Hematopoietic multipotent progenitor cell treated with erythropoietin and hydrocortisone succinate and interleukin-3 and kit ligand, for 15 days (in vitro differentiated cells): ENCODE measurements at regions not wholly inside any gene's neighbourhood (a gene's known extent, or its start where the extent isn't known, plus 50 kb on each side); places are given as distances from the start of the nearest gene placed in this dataset.
"Not testable (repeated sequence)": the region's sequence is repeated elsewhere in the genome, so short reads cannot be mapped to it uniquely, and the experiment has no call there.

Experiments used
- DNase-seq: peaks from one replicate; pipeline ENCODE4 v3.0.0-alpha.2; 2015; ENCODE audit warnings: low spot score

DNA sequence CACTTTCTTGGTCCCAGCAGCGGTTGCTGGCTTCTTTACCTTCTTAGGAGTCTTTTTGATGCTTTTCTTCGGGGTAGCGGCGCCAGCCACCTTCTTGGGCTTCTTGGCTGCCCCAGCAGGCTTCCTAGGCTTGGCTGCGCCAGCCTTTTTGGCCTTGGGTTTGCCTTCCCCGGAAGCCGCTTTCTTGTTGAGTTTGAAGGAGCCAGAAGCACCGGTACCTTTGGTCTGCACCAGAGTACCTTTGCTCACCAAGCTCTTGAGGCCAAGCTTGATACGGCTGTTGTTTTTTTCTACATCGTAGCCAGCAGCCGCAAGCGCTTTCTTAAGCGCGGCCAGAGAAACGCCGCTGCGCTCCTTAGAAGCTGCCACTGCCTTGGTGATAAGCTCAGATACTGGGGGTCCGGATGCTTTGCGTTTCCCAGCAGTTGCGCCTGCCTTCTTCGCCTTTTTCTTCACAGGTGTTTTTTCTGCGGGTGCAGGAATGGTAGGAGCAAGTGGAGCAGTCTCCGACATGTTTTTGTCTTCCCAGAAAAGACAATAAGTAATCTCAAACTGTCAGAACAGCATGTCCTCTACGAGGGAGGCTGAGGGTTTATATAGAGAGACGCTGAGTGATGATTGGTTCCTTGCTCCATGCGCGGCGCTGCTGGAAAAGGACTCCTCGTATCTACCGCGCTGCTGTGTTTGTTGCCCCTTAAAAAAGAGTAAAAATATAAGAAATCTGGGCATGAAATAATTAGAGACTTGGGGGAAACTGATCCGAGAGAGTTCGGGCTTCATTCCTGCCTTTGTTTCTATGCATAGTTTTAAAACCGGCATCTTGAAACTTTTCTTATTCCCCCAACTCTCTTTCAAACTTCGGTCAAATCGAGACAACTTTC, 130.3 kb upstream of the BTN3A2 start:
- DNase-seq: peak; percentile 83

DNA sequence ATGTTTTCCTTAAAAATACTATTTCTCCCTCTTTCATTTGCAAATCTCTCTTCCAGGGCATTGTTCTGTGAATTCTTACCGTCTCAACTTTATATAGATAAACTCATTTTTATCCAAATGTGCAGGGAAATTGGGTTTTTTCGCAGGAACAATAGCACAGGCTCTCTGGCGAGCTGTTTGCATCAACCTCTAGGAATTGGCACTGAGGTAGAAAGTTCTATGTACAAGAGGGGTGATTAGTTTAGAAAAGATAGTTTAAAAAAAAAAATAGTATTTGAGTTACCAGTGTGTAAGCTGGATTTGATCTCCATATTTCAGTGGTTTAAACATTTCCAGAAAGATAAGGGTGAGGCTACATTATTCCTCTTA, 129.7 kb upstream of the BTN3A2 start:
- DNase-seq: peak; percentile 33

DNA sequence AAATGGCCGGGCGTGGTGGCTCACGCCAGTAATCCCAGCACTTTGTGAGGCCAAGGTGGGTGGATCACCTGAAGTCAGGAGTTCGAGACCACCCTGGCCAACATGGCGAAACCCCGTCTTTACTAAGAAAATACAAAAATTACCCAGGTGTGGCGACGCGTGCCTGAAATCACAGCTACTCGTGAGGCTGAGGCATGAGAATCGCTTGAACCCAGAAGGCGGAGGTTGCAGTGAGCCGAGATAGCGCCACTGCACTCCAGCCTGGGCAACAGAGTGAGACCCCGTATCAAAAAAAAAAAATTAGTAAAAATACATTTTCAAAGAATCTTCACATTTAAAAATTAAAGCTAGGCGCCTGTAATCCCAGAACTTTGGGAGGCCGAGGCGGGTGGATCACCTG, 125.6 kb upstream of the BTN3A2 start:
- not testable (repeated sequence) for DNase-seq

DNA sequence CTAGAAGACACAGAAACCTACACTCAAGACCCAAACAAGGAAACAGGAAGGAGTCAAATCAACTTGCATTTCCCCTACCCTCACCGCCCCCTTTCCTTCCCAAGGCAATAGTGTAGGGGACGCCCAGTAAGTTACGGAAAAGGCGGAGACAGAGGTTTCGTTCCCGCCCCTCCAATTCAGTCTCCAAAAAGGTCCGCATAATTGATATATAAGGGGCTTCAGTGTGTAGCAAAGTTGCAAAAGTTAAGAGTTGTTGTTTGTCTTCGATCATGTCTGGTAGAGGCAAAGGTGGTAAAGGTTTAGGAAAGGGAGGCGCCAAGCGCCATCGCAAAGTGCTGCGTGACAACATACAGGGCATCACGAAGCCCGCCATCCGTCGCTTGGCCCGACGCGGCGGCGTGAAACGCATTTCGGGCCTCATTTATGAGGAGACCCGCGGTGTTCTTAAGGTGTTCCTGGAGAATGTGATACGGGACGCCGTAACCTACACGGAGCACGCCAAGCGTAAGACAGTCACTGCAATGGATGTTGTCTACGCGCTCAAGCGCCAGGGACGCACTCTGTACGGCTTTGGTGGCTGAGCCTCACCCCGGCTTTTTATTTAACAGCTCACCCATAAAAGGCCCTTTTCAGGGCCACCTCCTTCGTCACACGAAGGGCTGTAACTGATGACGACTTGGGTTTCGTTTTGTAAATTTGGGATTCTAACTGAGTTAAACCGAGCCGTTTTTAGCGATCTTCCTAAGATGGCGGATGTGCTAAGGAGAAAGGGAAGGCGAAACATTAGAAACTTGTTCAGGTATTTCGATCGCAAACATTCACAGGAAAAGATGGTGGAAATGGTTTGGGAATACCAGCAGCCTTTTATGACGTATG, 124.6 kb upstream of the BTN3A2 start:
- DNase-seq: peak; percentile 82

DNA sequence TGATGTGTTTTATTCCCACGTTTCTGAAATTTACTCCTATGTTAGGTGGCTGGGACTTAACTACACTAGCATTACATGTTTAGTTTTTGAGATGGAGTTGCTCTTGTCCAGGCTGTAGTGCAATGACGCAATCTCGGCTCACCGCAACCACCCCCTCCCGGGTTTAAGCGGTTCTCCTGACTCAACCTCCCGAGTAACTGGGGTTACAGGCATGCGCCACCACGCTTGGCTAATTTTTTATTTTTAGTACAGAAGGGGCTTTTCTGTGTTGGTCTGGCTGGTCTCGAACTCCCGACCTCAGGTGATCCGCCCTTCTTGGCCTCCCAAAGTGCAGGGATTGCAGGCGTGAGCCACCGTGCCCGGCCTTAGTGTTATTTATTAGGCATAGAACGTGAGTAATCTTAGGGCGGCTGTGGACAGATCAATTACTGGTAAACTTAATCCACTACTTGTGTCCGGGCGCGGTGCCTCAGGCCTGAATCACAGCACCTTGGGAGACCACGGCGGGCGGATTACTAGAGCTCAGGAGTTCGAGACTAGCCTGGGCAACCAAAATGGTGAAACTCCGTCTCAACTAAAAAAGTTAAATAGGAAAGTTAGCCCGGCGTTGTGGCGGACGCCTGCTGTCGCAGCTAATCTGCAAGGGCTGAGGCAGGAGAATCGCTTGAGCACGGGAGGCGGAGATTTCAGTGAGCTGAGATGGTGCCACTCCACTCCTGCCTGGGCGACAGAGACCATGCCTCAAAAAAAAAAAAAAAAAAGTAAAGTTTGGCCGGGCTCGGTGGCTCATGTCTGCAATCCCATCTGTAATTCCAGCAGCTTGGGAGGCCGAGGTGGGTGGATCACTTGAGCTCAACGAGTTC, 123.7 kb upstream of the BTN3A2 start:
- no peak for DNase-seq

DNA sequence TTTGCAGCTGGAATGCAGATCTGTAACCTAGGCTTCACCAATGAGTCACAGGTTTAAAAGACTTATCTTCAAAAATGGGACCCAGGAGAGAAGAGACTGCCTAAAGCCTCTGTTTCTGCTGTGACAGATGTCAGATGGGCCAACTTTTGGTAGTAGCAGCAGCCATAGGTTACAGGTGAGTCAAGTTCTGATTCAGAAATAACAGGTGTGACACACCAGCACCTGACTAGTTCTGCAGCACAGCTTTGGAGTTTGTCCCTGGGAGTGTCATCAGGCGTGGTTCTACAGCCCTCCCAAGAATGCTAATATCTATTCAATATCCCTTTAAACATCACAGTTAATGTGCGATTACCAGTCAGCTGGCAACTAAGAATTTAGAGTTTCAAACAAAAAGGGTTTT, 121.9 kb upstream of the BTN3A2 start:
- peak; percentile 31 for DNase-seq

DNA sequence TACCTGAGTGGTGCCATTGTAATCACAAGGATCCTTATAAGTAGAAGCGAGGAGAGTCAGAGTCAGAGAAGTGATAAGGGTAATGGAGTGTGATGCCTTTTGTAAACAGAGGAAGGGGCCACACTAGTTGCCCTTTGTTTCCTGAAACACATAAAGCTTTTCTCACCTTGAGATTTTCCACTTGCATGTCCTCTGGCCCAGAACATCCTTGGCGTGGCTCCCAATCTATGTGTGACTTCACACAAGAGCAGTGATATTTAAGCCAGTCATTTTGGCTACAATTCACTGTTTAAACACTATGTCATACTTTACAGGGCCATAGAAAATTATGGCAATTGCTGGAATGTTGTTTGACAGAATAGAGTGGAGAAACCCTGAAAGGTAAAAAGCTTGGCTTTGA, 121.2 kb upstream of the BTN3A2 start:
- no peak for DNase-seq

DNA sequence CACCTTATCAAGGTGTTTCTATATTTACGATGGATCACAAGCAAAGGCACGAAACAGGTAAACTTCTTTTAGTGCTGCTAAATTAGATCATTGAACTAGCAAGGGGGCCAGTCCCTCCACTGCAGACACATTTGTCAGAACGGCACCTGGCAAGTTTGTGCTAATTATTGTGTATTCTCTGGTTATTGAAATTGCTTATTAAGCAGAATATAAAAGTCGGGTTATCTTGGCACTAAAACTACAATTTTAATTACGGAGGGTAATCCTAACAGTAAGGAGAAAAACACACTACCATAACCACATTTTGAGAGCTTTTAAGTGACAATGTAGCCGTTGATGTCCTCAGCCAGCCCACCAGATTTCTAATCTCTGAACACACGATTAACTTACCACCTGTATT, 118.9 kb upstream of the BTN3A2 start:
- DNase-seq: no peak

DNA sequence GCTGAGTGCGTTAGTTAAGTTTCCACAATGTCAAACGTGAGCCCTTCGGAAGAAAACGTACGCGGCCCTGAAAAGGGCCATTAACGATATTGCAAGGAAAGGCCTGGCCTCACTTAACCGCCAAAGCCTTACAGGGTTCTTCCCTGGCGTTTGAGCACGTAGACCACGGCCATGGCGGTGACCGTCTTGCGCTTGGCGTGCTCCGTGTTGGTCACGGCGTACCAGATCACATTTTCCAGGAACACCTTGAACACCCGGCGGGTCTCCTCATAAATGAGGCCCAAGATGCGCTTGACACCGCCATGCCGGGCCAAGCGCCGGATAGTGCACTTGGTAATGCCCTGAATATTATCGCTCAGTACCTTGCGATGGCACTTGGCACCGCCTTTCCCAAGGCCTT, 118.4 kb upstream of the BTN3A2 start:
- no peak for DNase-seq

DNA sequence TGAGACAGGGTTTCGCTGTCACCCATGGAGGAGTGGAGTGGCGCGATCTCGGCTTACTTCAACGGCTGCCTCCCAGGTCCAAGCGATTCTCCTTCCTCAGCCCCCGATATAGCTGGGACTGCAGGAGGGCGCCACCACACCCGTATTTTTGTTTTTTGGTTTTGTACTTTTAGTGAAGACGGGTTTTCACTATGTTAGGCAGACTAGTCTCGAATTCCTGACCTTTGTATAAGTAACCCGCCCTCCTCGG, 115.4 kb upstream of the BTN3A2 start:
- DNase-seq: peak; percentile 64

DNA sequence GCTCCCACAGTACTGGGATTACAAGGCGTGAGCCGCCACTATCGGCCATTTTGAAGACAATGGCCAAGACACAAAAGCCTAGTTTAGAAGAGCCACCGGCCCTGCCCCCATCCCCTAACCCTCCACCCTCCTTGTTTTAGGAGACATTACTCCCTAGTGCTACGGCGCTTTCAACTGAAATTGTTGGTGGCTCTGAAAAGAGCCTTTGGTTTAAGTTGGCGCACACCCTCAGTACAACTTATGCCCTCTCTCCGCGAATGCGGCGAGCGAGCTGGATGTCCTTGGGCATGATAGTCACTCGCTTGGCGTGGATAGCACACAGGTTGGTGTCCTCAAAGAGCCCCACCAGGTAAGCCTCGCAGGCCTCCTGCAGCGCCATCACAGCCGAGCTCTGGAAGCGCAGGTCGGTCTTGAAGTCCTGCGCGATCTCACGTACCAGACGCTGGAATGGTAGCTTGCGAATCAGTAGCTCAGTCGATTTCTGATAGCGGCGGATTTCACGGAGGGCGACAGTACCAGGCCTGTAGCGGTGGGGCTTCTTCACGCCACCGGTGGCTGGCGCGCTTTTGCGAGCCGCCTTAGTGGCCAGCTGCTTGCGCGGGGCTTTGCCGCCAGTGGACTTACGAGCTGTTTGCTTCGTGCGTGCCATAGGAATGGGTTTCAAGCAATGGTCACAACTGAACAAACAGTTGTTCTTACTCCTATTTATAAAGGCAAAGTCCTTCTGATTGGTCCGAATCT, 114.9 kb upstream of the BTN3A2 start:
- DNase-seq: peak; percentile 85

DNA sequence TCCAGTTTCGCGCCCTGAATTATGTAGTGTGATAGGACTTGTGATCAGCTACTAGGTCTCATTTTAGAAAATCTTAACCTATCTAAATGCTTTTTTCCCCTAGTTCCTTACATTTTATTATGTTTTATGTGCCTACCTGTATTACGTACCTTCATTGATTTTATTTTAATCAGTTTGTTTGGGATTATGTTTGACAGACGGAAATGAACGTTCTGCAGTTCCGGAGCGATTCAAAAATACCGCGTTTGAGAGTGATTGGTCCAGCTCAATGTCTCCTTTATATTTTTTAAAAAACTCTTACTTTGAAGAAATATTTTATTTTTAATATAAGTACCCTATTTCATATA, 114.3 kb upstream of the BTN3A2 start:
- no peak for DNase-seq

DNA sequence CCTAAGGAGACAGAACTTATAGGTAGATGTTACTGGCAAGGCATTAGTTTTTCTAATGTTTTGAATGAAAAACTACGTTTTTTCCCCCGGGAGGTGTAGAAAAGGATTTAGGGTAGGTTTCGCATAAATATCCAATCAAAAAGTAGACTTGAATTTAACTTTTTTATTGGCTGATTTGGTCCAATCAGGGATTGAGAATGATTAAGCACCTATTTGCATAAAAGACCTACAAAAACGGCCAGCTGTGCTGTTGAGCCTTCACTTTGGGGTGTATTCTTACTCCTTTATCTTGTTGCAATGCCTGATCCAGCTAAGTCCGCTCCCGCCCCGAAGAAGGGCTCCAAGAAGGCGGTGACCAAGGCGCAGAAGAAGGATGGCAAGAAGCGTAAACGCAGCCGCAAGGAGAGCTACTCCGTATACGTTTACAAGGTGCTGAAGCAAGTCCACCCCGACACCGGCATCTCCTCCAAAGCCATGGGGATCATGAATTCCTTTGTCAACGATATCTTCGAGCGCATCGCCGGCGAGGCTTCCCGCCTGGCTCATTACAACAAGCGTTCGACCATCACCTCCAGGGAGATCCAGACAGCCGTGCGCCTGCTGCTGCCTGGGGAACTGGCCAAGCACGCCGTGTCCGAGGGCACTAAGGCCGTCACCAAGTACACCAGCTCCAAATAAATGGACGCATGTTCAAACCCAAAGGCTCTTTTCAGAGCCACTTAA, 113.5 kb upstream of the BTN3A2 start:
- peak; percentile 94 for DNase-seq

DNA sequence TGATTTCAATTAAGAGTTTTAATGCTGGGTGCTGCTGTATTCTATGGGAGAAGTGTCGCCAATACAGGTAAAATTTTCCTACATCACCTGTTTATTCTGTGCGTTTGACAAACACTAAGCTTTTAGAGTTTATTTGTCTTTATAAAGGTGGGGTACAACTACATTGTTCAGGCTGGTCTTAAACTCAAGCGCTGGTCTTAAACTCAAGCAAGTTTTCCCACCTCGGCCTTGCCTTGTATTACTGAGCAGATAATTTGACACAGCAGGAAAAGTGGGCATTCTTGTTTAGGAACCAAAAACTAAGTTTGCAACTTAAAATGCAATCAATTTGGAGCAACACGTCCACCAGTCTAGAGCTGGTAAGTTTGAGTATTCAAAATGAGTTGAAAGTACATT, 112.9 kb upstream of the BTN3A2 start:
- DNase-seq: no peak

DNA sequence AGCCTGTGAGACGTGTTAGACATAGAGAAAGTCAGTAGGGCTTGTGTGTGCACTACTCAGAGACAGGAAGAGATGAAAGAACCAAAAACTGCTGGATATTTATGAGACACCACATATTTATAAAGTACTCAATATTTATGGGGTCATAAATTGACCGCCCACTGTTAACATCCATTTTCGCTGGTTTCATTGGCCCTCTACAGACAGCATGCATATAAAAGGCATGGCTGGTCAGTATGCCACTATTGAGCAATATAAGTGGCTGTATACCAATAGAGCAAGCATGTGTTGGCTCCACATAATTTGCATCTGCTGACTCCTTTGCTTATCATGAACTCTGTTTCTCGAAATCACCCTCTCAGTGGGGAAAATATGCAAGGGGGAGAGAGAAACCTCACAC, 110.3 kb upstream of the BTN3A2 start:
- DNase-seq: no peak

DNA sequence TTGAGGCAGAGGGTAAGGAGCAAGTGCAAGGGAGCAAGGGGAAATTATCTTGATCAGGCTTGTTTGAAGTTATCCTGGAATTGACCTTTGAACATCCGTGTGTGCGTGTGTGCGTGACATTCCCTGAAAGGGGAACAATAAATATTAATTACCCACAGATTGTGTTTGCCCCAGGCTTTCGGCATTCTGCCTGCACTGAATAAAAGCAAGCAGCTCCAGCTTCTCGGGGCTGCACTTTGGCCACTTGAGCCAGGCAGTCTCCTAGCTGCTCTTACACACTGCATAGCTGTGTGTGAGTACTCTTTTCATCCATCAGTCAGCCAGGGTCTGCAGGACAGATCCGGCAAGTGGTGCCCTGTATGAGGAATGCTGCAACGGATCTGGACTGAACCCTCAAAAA, 107.7 kb upstream of the BTN3A2 start:
- no peak for DNase-seq

DNA sequence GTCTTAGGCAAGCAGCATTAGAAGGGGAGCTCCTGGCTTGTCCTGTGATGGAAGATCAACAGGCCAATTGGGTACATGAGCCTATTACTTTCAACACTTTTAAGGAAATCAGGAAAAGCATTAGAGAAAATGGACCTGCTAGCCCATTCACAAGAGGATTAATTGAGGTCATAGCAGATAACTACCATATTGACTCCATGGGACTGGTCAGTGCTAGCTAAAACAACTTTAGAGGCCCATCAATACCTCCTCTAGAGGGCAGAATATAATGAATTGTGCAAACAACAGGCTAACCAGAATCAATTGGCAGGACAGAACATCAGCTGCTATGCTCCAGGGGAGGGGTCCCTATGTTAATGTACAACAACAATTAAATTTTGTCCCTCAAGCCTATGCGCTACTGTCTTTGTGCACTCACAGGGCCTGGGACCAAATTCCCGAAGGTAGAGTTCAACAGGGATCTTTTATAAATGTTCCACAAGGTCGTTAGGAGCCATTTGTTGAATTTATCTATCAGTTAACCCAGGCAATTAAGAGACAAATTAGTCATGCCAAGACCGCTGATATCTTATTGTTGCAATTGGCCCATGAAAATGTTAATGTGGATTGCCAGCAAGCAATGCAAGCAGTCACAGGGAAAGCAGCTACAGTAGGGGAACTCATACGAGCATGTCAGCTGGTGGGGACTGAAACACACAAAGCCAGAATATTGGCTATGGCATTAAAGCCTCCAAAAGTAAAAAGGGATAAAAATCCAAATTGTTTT, 106.6 kb upstream of the BTN3A2 start:
- DNase-seq: no peak

DNA sequence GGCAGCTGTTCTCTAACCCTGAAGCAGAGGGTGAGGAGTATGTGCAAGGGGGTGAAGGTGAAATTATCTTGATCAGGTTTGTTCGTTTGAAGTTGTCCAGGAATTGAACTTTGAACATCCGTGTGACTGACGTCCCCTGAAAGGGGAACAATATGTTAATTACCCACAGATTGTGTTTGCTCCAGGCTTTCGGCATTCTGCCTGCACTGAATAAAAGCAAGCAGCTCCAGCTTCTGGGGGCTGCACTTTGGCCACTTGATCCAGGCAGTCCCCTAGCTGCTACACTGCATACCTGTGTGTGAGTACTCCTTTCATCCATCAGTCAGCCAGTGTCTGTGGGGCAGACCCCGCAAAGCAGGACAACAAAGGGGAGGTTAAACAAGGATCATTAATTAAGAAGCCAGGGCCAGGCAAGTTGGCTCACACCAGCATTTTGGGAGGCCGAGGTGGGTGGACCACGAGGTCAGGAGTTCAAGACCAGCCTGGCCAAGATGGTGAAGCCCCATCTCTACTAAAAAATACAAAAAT, 104.8 kb upstream of the BTN3A2 start:
- DNase-seq: no peak

DNA sequence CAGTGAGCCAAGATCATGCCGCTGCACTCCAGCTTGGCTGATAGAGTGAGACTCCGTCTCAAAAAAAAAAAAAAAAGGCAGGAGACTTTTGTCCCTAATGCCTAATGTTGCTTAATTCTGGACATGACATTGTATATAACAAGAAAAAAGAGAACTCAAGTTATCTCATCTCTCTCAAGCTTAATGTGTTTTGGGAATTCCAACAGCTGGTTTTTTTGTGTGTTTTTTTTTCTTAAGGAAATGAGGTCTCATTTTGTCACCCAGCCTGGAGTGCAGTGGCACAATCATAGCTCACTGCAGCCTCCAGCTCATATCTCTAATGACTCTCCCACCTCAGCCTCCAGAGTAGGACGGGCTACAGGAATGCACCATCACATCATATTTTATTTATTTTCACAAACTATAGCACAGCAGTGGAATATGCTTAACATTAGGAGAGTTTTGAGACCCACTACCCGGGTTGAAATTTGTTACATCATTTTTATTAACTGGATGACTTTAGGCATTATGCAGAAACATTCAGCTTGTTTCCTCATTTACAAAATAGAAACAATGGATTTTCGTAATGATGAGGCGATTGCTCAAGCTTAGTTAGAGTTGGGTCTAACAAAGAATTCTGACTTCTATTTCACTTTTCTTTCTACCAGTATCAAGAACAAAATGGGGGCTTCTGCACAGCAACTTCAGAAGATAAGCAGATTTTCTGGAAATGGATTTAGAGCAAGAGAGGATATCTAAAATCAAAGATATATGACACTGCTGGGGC, 104.1 kb upstream of the BTN3A2 start:
- DNase-seq: no peak

DNA sequence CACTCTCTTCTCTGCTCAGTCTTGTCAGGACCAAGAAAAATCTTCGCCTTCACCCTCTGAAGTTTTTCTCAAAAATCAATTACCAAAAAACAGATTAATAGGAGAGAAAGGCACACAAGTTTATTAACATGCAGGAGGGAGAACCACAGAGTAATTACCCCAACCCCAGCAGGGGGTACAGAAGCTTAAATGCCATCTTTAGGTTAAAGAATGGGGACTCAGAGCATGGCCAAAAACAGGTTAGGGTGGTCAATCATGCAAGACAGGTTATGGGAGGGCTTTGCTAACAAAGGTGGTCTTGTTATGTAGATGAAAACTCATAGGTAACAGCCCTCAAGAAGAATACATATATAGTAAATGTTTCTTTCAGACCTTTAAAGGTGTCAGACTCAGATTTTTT, 100.5 kb upstream of the BTN3A2 start:
- no peak for DNase-seq
